Naive thymus-derived CD4-positive, alpha-beta T cell (primary cell): ENCODE measurements at regions not wholly inside any gene's neighbourhood (a gene's known extent, or its start where the extent isn't known, plus 50 kb on each side); places are given as distances from the start of the nearest gene placed in this dataset.

ENCODE experiments used
- ATAC-seq: fragments of 150-1000 bp; cut with Tn5 transposase; 2 replicates; pipeline ENCODE4 v1.10.0; 2021; ENCODE audit warnings: mild to moderate bottlenecking, moderate library complexity
- CTCF ChIA-PET: fragments of 350-600 bp; sonication (Branson Sonifier 250); formaldehyde crosslinking; loops from one replicate; lab custom pipeline; 2021; ENCODE audit warnings: antibody characterized with exemption; lab: Charles Lee
- POLR2A ChIA-PET: fragments of 350-600 bp; sonication (Branson Sonifier 250); formaldehyde crosslinking; loops from one replicate; lab custom pipeline; 2021; ENCODE audit warnings: antibody characterized with exemption, inconsistent platforms; lab: Charles Lee
- DNase-seq, 9 donors: peaks; one replicate each; pipeline versions ENCODE4 v3.0.0 to v3.0.0-alpha.2; 2020 to 2022; ENCODE audit warnings: mixed read lengths in 1 of 9
- H3K27ac ChIP-seq: one replicate; pipeline ENCODE4 v1.7.0; 2013; ENCODE audit warnings: mild to moderate bottlenecking, low read depth, low read length, moderate library complexity
- H3K27me3 ChIP-seq, 2 donors: one replicate each; pipeline ENCODE4 v1.7.0; 2013; ENCODE audit warnings: low read length in 2 of 2, mild to moderate bottlenecking in 2 of 2, moderate library complexity in 2 of 2; ENCODE audit not compliant: control insufficient read depth in 2 of 2, insufficient read depth in 2 of 2
- H3K36me3 ChIP-seq, 3 experiments: 1 replicate in 2 of 3; 2 replicates in 1 of 3; pipeline ENCODE4 v1.7.0; 2013; ENCODE audit warnings: low read length in 3 of 3, mild to moderate bottlenecking in 3 of 3, moderate library complexity in 1 of 3; ENCODE audit not compliant: insufficient read depth in 3 of 3, control insufficient read depth in 2 of 3
- H3K4me1 ChIP-seq, 2 donors: one replicate each; pipeline ENCODE4 v1.7.0; 2013; ENCODE audit warnings: low read length in 2 of 2, mild to moderate bottlenecking in 2 of 2, moderate library complexity in 1 of 2; ENCODE audit not compliant: control insufficient read depth in 2 of 2, insufficient read depth in 2 of 2
- H3K4me3 ChIP-seq: 2 replicates; pipeline ENCODE4 v1.7.0; 2013; ENCODE audit warnings: mild to moderate bottlenecking, low read length
- H3K9me3 ChIP-seq, 3 experiments: 1 replicate in 2 of 3; 2 replicates in 1 of 3; pipeline ENCODE4 v1.7.0; 2013; ENCODE audit warnings: low read length in 3 of 3; ENCODE audit not compliant: control insufficient read depth in 2 of 3
- H3K27ac Mint-ChIP-seq, 9 donors: one replicate each; pipeline ENCODE4 v1.8.0; 2020 to 2022; ENCODE audit warnings: mixed read lengths in 9 of 9, mild to moderate bottlenecking in 8 of 9, moderate library complexity in 5 of 9, inconsistent platforms in 2 of 9
- H3K27me3 Mint-ChIP-seq, 5 donors: one replicate each; pipeline ENCODE4 v1.8.0; 2021 to 2022; ENCODE audit warnings: mixed read lengths in 5 of 5, mild to moderate bottlenecking in 1 of 5
- H3K36me3 Mint-ChIP-seq, 5 donors: one replicate each; pipeline ENCODE4 v1.8.0; 2020 to 2022; ENCODE audit warnings: mixed read lengths in 5 of 5, mild to moderate bottlenecking in 3 of 5, inconsistent platforms in 1 of 5
- H3K4me1 Mint-ChIP-seq, 7 donors: one replicate each; pipeline ENCODE4 v1.8.0; 2020 to 2022; ENCODE audit warnings: mixed read lengths in 7 of 7, mild to moderate bottlenecking in 3 of 7, inconsistent platforms in 1 of 7
- H3K4me3 Mint-ChIP-seq, 10 donors: one replicate each; pipeline ENCODE4 v1.8.0; 2020 to 2022; ENCODE audit warnings: mild to moderate bottlenecking in 10 of 10, mixed read lengths in 10 of 10, moderate library complexity in 6 of 10, inconsistent platforms in 2 of 10
- H3K9me3 Mint-ChIP-seq, 11 donors: one replicate each; pipeline ENCODE4 v1.8.0; 2020 to 2022; ENCODE audit warnings: mixed read lengths in 11 of 11, mild to moderate bottlenecking in 4 of 11, inconsistent platforms in 1 of 11, moderate library complexity in 1 of 11
- intact Hi-C, 2 donors: fragments of 100-400 bp; cut with micrococcal nuclease; formaldehyde crosslinking; loops; one replicate each; pipeline ENCODE4 v1.15.1; 2023

- no peaks in the 10 kb centered on the region for H3K9me3 ChIP-seq
- no peaks in the 10 kb centered on the region for H3K27me3 ChIP-seq
- Mint-ChIP-seq H3K36me3 (peaks cover 0 to 2% (median 0%) of the 10 kb centered on the region in 5 donors), H3K9me3 (peaks cover 0 to 2% (median 0%) of the 10 kb centered on the region in 11 donors), H3K27ac (peak overlapping the region in 3 of 9 donors; percentile 1 to 26 (median 16)), H3K4me1 (peaks cover 26 to 53% (median 39%) of the 10 kb centered on the region in 7 donors), H3K4me3 (peak overlapping the region in 9 of 10 donors; percentile 11 to 71 (median 59)), H3K27me3 (peaks cover 5 to 33% (median 26%) of the 10 kb centered on the region in 5 donors)
- ChIA-PET CTCF (interaction anchor here (1.0 to 9.0 kb wide), 4 partner anchors 22 to 493 kb away, joined by 3 to 133 read pairs (median 32); partner anchors contain the start of gene IL6), POLR2A (no interaction called here)
- no peak overlapping the region for H3K27ac ChIP-seq
- no peak for ATAC-seq
- peak in 1 of 9 donors; percentile 5 for DNase-seq
- H3K4me3 ChIP-seq: no peak overlapping the region
- intact Hi-C loops: loop anchor here in 1 of 2 donors (5.0 kb wide), 2 partner anchors 99 to 114 kb away; no protein-coding TSS in a partner anchor
- peaks cover 19 to 23% of the 10 kb centered on the region in 2 donors for H3K4me1 ChIP-seq
- no peaks in the 10 kb centered on the region for H3K36me3 ChIP-seq
Measured at GRCh38 chr7:22563032-22563501, 63.1 kb upstream of the STEAP1B start.

- H3K9me3 Mint-ChIP-seq: peaks cover 0 to under 1% (median 0%) of the 10 kb centered on the region in 11 donors
- ChIA-PET CTCF (interaction anchor here (0.6 to 9.0 kb wide), 7 partner anchors 20 to 494 kb away, joined by 3 to 133 read pairs (median 8); partner anchors contain the start of gene IL6), POLR2A (interaction anchor here (0.7 kb wide), 1 partner anchor 224 kb away, joined by 3 read pairs; no protein-coding TSS in a partner anchor)
- no peaks in the 10 kb centered on the region for H3K36me3 ChIP-seq
- H3K4me3 Mint-ChIP-seq: peak overlapping the region in 1 of 10 donors; percentile 44
- intact Hi-C loops: loop anchor here (2.0 to 5.0 kb wide), 3 partner anchors 100 to 293 kb away; no protein-coding TSS in a partner anchor
- ATAC-seq (no peak), DNase-seq (no peak)
- peaks cover 0 to 1% (median 0%) of the 10 kb centered on the region in 5 donors for H3K36me3 Mint-ChIP-seq
- no peak overlapping the region for H3K4me3 ChIP-seq
- H3K9me3 ChIP-seq: no peaks in the 10 kb centered on the region
- peaks cover 19 to 23% of the 10 kb centered on the region in 2 donors for H3K4me1 ChIP-seq
- H3K4me1 Mint-ChIP-seq: peaks cover 26 to 53% (median 39%) of the 10 kb centered on the region in 7 donors
- no peaks in the 10 kb centered on the region for H3K27me3 ChIP-seq
- no peak overlapping the region for H3K27ac Mint-ChIP-seq
- peaks cover 5 to 23% (median 21%) of the 10 kb centered on the region in 5 donors for H3K27me3 Mint-ChIP-seq
- no peak overlapping the region for H3K27ac ChIP-seq
Measured at GRCh38 chr7:22561895-22562593, 62.1 kb upstream of the STEAP1B start.

GRCh38 chr7:22561321-22561811 lies 61.4 kb upstream of the STEAP1B start:
- H3K36me3 Mint-ChIP-seq: no peaks in the 10 kb centered on the region
- DNase-seq: no peak
- no peak overlapping the region for H3K27ac Mint-ChIP-seq
- ChIA-PET POLR2A (interaction anchor here (0.6 to 0.7 kb wide), 2 partner anchors 225 to 419 kb away, joined by 3 to 4 read pairs; no protein-coding TSS in a partner anchor), CTCF (interaction anchor here (0.6 to 9.0 kb wide), 10 partner anchors 8 to 494 kb away, joined by 3 to 133 read pairs (median 5); partner anchors contain the start of gene IL6)
- Histone ChIP-seq H3K36me3 (no peaks in the 10 kb centered on the region), H3K4me1 (peaks cover 19 to 23% of the 10 kb centered on the region in 2 donors), H3K4me3 (no peak overlapping the region), H3K9me3 (no peaks in the 10 kb centered on the region), H3K27ac (no peak overlapping the region), H3K27me3 (no peaks in the 10 kb centered on the region)
- no peak for ATAC-seq
- H3K9me3 Mint-ChIP-seq: no peaks in the 10 kb centered on the region
- intact Hi-C loops: loop anchor here (2.0 to 5.0 kb wide), 3 partner anchors 101 to 293 kb away; no protein-coding TSS in a partner anchor
- H3K4me3 Mint-ChIP-seq: no peak overlapping the region
- peaks cover 26 to 53% (median 39%) of the 10 kb centered on the region in 7 donors for H3K4me1 Mint-ChIP-seq
- H3K27me3 Mint-ChIP-seq: peaks cover 5 to 21% (median 19%) of the 10 kb centered on the region in 5 donors

- POLR2A ChIA-PET: interaction anchor here (0.9 kb wide), 1 partner anchor 496 kb away, joined by 3 read pairs; no protein-coding TSS in a partner anchor
- Histone ChIP-seq H3K27ac (no peak overlapping the region), H3K9me3 (no peaks in the 10 kb centered on the region), H3K4me3 (no peak overlapping the region), H3K27me3 (no peaks in the 10 kb centered on the region), H3K36me3 (no peaks in the 10 kb centered on the region), H3K4me1 (peaks cover 19 to 22% of the 10 kb centered on the region in 2 donors)
- Mint-ChIP-seq H3K4me3 (no peak overlapping the region), H3K4me1 (peaks cover 18 to 44% (median 25%) of the 10 kb centered on the region in 7 donors), H3K36me3 (no peaks in the 10 kb centered on the region), H3K27ac (peak overlapping the region in 1 of 9 donors; percentile 3), H3K27me3 (peaks cover 5 to 16% (median 9%) of the 10 kb centered on the region in 5 donors), H3K9me3 (no peaks in the 10 kb centered on the region)
- peak; percentile 94 for ATAC-seq
- peak in 8 of 9 donors; percentile 48 to 77 (median 66) for DNase-seq
- CTCF ChIA-PET: interaction anchor here (0.6 to 9.0 kb wide), 14 partner anchors 9 to 496 kb away, joined by 3 to 133 read pairs (median 4); partner anchors contain the start of gene IL6
- intact Hi-C loops: loop anchor here (1.0 to 5.0 kb wide), 9 partner anchors 97 to 495 kb away; no protein-coding TSS in a partner anchor
Measured at GRCh38 chr7:22559829-22560489, 60.0 kb upstream of the STEAP1B start.

- no peaks in the 10 kb centered on the region for H3K9me3 Mint-ChIP-seq
- Histone ChIP-seq H3K27me3 (no peaks in the 10 kb centered on the region), H3K27ac (no peak overlapping the region), H3K9me3 (no peaks in the 10 kb centered on the region), H3K4me1 (no peaks in the 10 kb centered on the region), H3K36me3 (no peaks in the 10 kb centered on the region), H3K4me3 (no peak overlapping the region)
- H3K4me3 Mint-ChIP-seq: no peak overlapping the region
- CTCF ChIA-PET: interaction anchor here (0.8 to 9.0 kb wide), 3 partner anchors 156 to 499 kb away, joined by 3 to 133 read pairs (median 61); partner anchors contain the start of gene IL6
- ATAC-seq (no peak), DNase-seq (no peak)
- peaks cover 0 to 18% (median 4%) of the 10 kb centered on the region in 7 donors for H3K4me1 Mint-ChIP-seq
- no peaks in the 10 kb centered on the region for H3K36me3 Mint-ChIP-seq
- POLR2A ChIA-PET: no interaction called here
- peaks cover 10 to 26% (median 19%) of the 10 kb centered on the region in 5 donors for H3K27me3 Mint-ChIP-seq
- intact Hi-C loops: no loop called here
- no peak overlapping the region for H3K27ac Mint-ChIP-seq
Measured at GRCh38 chr7:22557167-22557566, 57.2 kb upstream of the STEAP1B start.

- H3K27me3 ChIP-seq: no peaks in the 10 kb centered on the region
- Mint-ChIP-seq H3K36me3 (no peaks in the 10 kb centered on the region), H3K27ac (no peak overlapping the region), H3K27me3 (peaks cover 23 to 41% (median 35%) of the 10 kb centered on the region in 5 donors), H3K9me3 (no peaks in the 10 kb centered on the region), H3K4me1 (peaks cover 0 to 9% (median 4%) of the 10 kb centered on the region in 7 donors), H3K4me3 (no peak overlapping the region)
- no peaks in the 10 kb centered on the region for H3K4me1 ChIP-seq
- ChIA-PET POLR2A (no interaction called here), CTCF (interaction anchor here (0.5 to 1.0 kb wide), 2 partner anchors 11 to 172 kb away, joined by 3 read pairs; partner anchors contain the start of gene IL6)
- no peaks in the 10 kb centered on the region for H3K9me3 ChIP-seq
- intact Hi-C loops: no loop called here
- DNase-seq (no peak), ATAC-seq (no peak)
- H3K36me3 ChIP-seq: no peaks in the 10 kb centered on the region
- no peak overlapping the region for H3K4me3 ChIP-seq
- no peak overlapping the region for H3K27ac ChIP-seq
Measured at GRCh38 chr7:22555476-22555875, 55.5 kb upstream of the STEAP1B start.
